K562 (cell line): ENCODE measurements at regions not wholly inside any gene's neighbourhood (a gene's known extent, or its start where the extent isn't known, plus 50 kb on each side); places are given as distances from the start of the nearest gene placed in this dataset.

Source experiments
- HIVEP1 ChIP-seq: fragments of 250-450 bp; sonication (Bioruptor Pico); IDR thresholded peaks from 2 replicates; pipeline ENCODE4 v1.4.0; 2020; ENCODE audit warnings: mild to moderate bottlenecking
- RFX7 ChIP-seq: fragments of 250-450 bp; sonication (Bioruptor Pico); IDR thresholded peaks from 2 replicates; pipeline ENCODE4 v1.5.1; 2021; ENCODE audit warnings: mild to moderate bottlenecking
- RREB1 ChIP-seq: fragments of 250-450 bp; sonication (Bioruptor Pico); IDR thresholded peaks from 2 replicates; pipeline ENCODE4 v1.4.0; 2020
- SMAD4 ChIP-seq: fragments of 250-450 bp; sonication (Bioruptor Pico); conservative IDR thresholded peaks from 2 replicates; pipeline ENCODE4 v1.8.0; 2021; ENCODE audit warnings: inconsistent platforms, mild to moderate bottlenecking, moderate library complexity
- ZNF398 ChIP-seq: fragments of 250-450 bp; sonication (Bioruptor Pico); IDR thresholded peaks from 2 replicates; pipeline ENCODE4 v1.8.0; 2021; ENCODE audit warnings: moderate library complexity, mild to moderate bottlenecking, inconsistent platforms
- TF ChIP-seq, protein P1 (sequence below): fragments of 450-650 bp; IDR thresholded peaks from 2 replicates; pipeline ENCODE4 v1.6.1; 2016; ENCODE audit warnings: mild to moderate bottlenecking, moderate library complexity

- TF ChIP-seq, protein P1, sequence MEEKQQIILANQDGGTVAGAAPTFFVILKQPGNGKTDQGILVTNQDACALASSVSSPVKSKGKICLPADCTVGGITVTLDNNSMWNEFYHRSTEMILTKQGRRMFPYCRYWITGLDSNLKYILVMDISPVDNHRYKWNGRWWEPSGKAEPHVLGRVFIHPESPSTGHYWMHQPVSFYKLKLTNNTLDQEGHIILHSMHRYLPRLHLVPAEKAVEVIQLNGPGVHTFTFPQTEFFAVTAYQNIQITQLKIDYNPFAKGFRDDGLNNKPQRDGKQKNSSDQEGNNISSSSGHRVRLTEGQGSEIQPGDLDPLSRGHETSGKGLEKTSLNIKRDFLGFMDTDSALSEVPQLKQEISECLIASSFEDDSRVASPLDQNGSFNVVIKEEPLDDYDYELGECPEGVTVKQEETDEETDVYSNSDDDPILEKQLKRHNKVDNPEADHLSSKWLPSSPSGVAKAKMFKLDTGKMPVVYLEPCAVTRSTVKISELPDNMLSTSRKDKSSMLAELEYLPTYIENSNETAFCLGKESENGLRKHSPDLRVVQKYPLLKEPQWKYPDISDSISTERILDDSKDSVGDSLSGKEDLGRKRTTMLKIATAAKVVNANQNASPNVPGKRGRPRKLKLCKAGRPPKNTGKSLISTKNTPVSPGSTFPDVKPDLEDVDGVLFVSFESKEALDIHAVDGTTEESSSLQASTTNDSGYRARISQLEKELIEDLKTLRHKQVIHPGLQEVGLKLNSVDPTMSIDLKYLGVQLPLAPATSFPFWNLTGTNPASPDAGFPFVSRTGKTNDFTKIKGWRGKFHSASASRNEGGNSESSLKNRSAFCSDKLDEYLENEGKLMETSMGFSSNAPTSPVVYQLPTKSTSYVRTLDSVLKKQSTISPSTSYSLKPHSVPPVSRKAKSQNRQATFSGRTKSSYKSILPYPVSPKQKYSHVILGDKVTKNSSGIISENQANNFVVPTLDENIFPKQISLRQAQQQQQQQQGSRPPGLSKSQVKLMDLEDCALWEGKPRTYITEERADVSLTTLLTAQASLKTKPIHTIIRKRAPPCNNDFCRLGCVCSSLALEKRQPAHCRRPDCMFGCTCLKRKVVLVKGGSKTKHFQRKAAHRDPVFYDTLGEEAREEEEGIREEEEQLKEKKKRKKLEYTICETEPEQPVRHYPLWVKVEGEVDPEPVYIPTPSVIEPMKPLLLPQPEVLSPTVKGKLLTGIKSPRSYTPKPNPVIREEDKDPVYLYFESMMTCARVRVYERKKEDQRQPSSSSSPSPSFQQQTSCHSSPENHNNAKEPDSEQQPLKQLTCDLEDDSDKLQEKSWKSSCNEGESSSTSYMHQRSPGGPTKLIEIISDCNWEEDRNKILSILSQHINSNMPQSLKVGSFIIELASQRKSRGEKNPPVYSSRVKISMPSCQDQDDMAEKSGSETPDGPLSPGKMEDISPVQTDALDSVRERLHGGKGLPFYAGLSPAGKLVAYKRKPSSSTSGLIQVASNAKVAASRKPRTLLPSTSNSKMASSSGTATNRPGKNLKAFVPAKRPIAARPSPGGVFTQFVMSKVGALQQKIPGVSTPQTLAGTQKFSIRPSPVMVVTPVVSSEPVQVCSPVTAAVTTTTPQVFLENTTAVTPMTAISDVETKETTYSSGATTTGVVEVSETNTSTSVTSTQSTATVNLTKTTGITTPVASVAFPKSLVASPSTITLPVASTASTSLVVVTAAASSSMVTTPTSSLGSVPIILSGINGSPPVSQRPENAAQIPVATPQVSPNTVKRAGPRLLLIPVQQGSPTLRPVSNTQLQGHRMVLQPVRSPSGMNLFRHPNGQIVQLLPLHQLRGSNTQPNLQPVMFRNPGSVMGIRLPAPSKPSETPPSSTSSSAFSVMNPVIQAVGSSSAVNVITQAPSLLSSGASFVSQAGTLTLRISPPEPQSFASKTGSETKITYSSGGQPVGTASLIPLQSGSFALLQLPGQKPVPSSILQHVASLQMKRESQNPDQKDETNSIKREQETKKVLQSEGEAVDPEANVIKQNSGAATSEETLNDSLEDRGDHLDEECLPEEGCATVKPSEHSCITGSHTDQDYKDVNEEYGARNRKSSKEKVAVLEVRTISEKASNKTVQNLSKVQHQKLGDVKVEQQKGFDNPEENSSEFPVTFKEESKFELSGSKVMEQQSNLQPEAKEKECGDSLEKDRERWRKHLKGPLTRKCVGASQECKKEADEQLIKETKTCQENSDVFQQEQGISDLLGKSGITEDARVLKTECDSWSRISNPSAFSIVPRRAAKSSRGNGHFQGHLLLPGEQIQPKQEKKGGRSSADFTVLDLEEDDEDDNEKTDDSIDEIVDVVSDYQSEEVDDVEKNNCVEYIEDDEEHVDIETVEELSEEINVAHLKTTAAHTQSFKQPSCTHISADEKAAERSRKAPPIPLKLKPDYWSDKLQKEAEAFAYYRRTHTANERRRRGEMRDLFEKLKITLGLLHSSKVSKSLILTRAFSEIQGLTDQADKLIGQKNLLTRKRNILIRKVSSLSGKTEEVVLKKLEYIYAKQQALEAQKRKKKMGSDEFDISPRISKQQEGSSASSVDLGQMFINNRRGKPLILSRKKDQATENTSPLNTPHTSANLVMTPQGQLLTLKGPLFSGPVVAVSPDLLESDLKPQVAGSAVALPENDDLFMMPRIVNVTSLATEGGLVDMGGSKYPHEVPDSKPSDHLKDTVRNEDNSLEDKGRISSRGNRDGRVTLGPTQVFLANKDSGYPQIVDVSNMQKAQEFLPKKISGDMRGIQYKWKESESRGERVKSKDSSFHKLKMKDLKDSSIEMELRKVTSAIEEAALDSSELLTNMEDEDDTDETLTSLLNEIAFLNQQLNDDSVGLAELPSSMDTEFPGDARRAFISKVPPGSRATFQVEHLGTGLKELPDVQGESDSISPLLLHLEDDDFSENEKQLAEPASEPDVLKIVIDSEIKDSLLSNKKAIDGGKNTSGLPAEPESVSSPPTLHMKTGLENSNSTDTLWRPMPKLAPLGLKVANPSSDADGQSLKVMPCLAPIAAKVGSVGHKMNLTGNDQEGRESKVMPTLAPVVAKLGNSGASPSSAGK: no peak
- TF ChIP-seq ZNF398 (CRISPR knock-in tag): no peak
- peak; percentile 61 for TF ChIP-seq SMAD4 (CRISPR knock-in tag)
- TF ChIP-seq HIVEP1: no peak
- TF ChIP-seq RFX7: no peak
- no peak for TF ChIP-seq RREB1
Observed at GRCh38 chr4:138671606-138672084, 343.9 kb upstream of the NOCT start (continued).
